Adrenal gland (tissue), 9 donors: ENCODE measurements at regions not wholly inside any gene's neighbourhood (a gene's known extent, or its start where the extent isn't known, plus 50 kb on each side); places are given as distances from the start of the nearest gene placed in this dataset.

Experiments
- DNase-seq, 7 donors: peaks; one replicate each; pipeline ENCODE4 v3.0.0-alpha.2; 2019 to 2020
- H3K27ac ChIP-seq, 5 donors: fragments of 200-600 bp; sonication (generic) in 4 of 5; 1 replicate in 3 of 5; 2 replicates in 2 of 5; pipeline versions ENCODE4 v1.5.1 to v1.8.0; 2016 to 2020; ENCODE audit warnings: mild to moderate bottlenecking in 1 of 5
- H3K27me3 ChIP-seq: fragments of 200-600 bp; 2 replicates; pipeline ENCODE4 v1.8.0; 2021
- H3K36me3 ChIP-seq, 2 donors: fragments of 200-600 bp; replicated peaks in 1 of 2; 1 replicate in 1 of 2; 2 replicates in 1 of 2; pipeline versions ENCODE4 v1.5.1 to v1.8.0; 2018 to 2022
- H3K4me1 ChIP-seq, 2 donors: fragments of 200-600 bp; replicated peaks in 1 of 2; 1 replicate in 1 of 2; 2 replicates in 1 of 2; pipeline versions ENCODE4 v1.5.1 to v1.8.0; 2018 to 2021
- H3K4me3 ChIP-seq, 4 donors: fragments of 200-600 bp; sonication (generic) in 3 of 4; one replicate each; pipeline ENCODE4 v1.5.1; 2016 to 2018
- H3K9me3 ChIP-seq, 3 donors: fragments of 200-600 bp; sonication (generic) in 1 of 3; replicated peaks in 1 of 3; 1 replicate in 2 of 3; 2 replicates in 1 of 3; pipeline versions ENCODE4 v1.5.1 to v1.8.0; 2016 to 2021
- CTCF ChIP-seq, 6 experiments: fragments of 450-650 bp in 4 of 6; fragments of 200-600 bp in 2 of 6; sonication (generic) in 1 of 6; IDR thresholded peaks; 1 replicate in 5 of 6; 2 replicates in 1 of 6; pipeline versions ENCODE4 v1.5.1 to v1.8.0; 2016 to 2021; ENCODE audit warnings: antibody characterized with exemption in 6 of 6, mild to moderate bottlenecking in 2 of 6, moderate library complexity in 1 of 6
- POLR2A ChIP-seq, 2 donors: fragments of 450-650 bp; IDR thresholded peaks; one replicate each; pipeline ENCODE4 v1.6.1; 2017; ENCODE audit warnings: antibody characterized with exemption in 2 of 2, mild to moderate bottlenecking in 2 of 2, moderate library complexity in 1 of 2
- WGBS, 4 donors: extraction: QIAGEN DNeasy Blood & Tissue Kit in 2 of 4; methylation state at CpG; one replicate each; pipeline versions ENCODE4 v1.1.5 to v1.1.7; 2013 to 2017; 5-methylcytosine and 5-hydroxymethylcytosine counted together
- intact Hi-C, 2 donors: fragments of 100-400 bp; cut with DNase I; formaldehyde crosslinking; loops; one replicate each; pipeline versions ENCODE4 v1.14.1 to v1.15.0; 2022 to 2023
- donor health status: healthy with polysubstance abuse.
- donor health status: Bipolar disorder and iron deficiency.
- donor health status: DM: yes; HTN: yes; CAD: no.
- donor health status: DM: no; HTN: no; CAD: no.
- donor health status: DM: no; HTN: no; CAD: no.

- intact Hi-C loops: no loop called here
- Histone ChIP-seq H3K9me3 (no peaks in the 10 kb centered on the region), H3K36me3 (no peaks in the 10 kb centered on the region), H3K4me1 (no peaks in the 10 kb centered on the region), H3K27ac (no peak overlapping the region), H3K4me3 (no peak overlapping the region), H3K27me3 (no peaks in the 10 kb centered on the region)
- DNase-seq: no peak
- WGBS, 4 donors: 38 to 43% (median 40%) methylated on average over 1 of the region's 1 CpG
- TF ChIP-seq CTCF (IDR thresholded peaks at IDR 0.05): no peak
- TF ChIP-seq POLR2A (IDR thresholded peaks at IDR 0.05): no peak
Measured at GRCh38 chr5:121138952-121139351, 674.9 kb downstream of the PRR16 start.

- Histone ChIP-seq H3K4me3 (no peak overlapping the region), H3K27me3 (no peaks in the 10 kb centered on the region), H3K4me1 (peaks cover 0 to 4% of the 10 kb centered on the region in 2 donors), H3K27ac (no peak overlapping the region), H3K36me3 (no peaks in the 10 kb centered on the region), H3K9me3 (no peaks in the 10 kb centered on the region)
- WGBS, 4 donors: 22 to 39% (median 36%) methylated on average over 1 of the region's 1 CpG
- intact Hi-C loops: no loop called here
- TF ChIP-seq CTCF (IDR thresholded peaks at IDR 0.05) (no peak), POLR2A (IDR thresholded peaks at IDR 0.05) (no peak)
- DNase-seq: no peak
Measured at GRCh38 chr5:121144764-121145163, 680.7 kb downstream of the PRR16 start.

GRCh38 chr5:121151534-121151933, 687.4 kb downstream of the PRR16 start:
- H3K9me3 ChIP-seq: no peaks in the 10 kb centered on the region
- no peak overlapping the region for H3K4me3 ChIP-seq
- TF ChIP-seq POLR2A (IDR thresholded peaks at IDR 0.05) (no peak), CTCF (IDR thresholded peaks at IDR 0.05) (no peak)
- DNase-seq: no peak
- intact Hi-C loops: no loop called here
- 77 to 88% (median 82%) methylated on average over 2 of the region's 2 CpGs for WGBS, 4 donors
- no peak overlapping the region for H3K27ac ChIP-seq
- no peaks in the 10 kb centered on the region for H3K4me1 ChIP-seq
- H3K27me3 ChIP-seq: no peaks in the 10 kb centered on the region
- H3K36me3 ChIP-seq: no peaks in the 10 kb centered on the region

GRCh38 chr5:121152411-121152810, 688.3 kb downstream of the PRR16 start:
- H3K36me3 ChIP-seq: no peaks in the 10 kb centered on the region
- DNase-seq: no peak
- intact Hi-C loops: no loop called here

More at GRCh38 chr5:121152411-121152810, 688.3 kb downstream of the PRR16 start:
- Histone ChIP-seq H3K27ac (no peak overlapping the region), H3K4me1 (no peaks in the 10 kb centered on the region), H3K9me3 (no peaks in the 10 kb centered on the region), H3K4me3 (no peak overlapping the region), H3K27me3 (no peaks in the 10 kb centered on the region)
- TF ChIP-seq POLR2A (IDR thresholded peaks at IDR 0.05) (no peak), CTCF (IDR thresholded peaks at IDR 0.05) (no peak)
